HepG2 (cell line): ENCODE measurements at regions not wholly inside any gene's neighbourhood (a gene's known extent, or its start where the extent isn't known, plus 50 kb on each side); places are given as distances from the start of the nearest gene placed in this dataset.

Experiments used
- CBX2 ChIP-seq, 2 experiments: fragments of 200-600 bp in 1 of 2; sonication (generic); formaldehyde crosslinking in 1 of 2; IDR thresholded peaks; 2 replicates each; pipeline versions ENCODE4 v1.7.0 to v1.8.1; 2018 to 2022; ENCODE audit warnings: low read depth in 2 of 2, low read length in 1 of 2, mild to moderate bottlenecking in 1 of 2, missing genetic modification reagents in 1 of 2
- GABPA ChIP-seq, 2 experiments: IDR thresholded peaks; 2 replicates each; pipeline ENCODE4 v1.6.1; 2011 to 2016; ENCODE audit warnings: low read depth in 2 of 2, low read length in 1 of 2, missing biosample characterization in 1 of 2, missing genetic modification characterization in 1 of 2
- MYNN ChIP-seq: sonication (generic); formaldehyde crosslinking; IDR thresholded peaks from 2 replicates; pipeline ENCODE4 v1.4.0; 2020; ENCODE audit warnings: mild to moderate bottlenecking, low read depth, missing genetic modification reagents
- NCOA2 ChIP-seq: sonication (generic); formaldehyde crosslinking; IDR thresholded peaks from 2 replicates; pipeline ENCODE4 v1.8.0; 2022; ENCODE audit warnings: inconsistent platforms
- RNF2 ChIP-seq: fragments of 450-650 bp; conservative IDR thresholded peaks from 2 replicates; pipeline ENCODE4 v1.6.1; 2016; ENCODE audit warnings: low read depth
- ZFX ChIP-seq: sonication (generic); formaldehyde crosslinking; IDR thresholded peaks from 2 replicates; pipeline ENCODE4 v1.4.0; 2020; ENCODE audit warnings: mild to moderate bottlenecking, low read depth, missing genetic modification reagents, moderate library complexity
- ZNF570 ChIP-seq: sonication (generic); formaldehyde crosslinking; IDR thresholded peaks from 2 replicates; pipeline ENCODE4 v1.4.0; 2020; ENCODE audit warnings: mild to moderate bottlenecking, missing genetic modification reagents, borderline replicate concordance
- TF ChIP-seq, protein P1 (sequence below): IDR thresholded peaks from 2 replicates; pipeline ENCODE4 v1.6.1; 2016
- TF ChIP-seq, protein P2 (sequence below): sonication (generic); formaldehyde crosslinking; IDR thresholded peaks from 2 replicates; pipeline ENCODE4 v1.5.0; 2020; ENCODE audit warnings: mild to moderate bottlenecking, missing genetic modification reagents, moderate library complexity

DNA sequence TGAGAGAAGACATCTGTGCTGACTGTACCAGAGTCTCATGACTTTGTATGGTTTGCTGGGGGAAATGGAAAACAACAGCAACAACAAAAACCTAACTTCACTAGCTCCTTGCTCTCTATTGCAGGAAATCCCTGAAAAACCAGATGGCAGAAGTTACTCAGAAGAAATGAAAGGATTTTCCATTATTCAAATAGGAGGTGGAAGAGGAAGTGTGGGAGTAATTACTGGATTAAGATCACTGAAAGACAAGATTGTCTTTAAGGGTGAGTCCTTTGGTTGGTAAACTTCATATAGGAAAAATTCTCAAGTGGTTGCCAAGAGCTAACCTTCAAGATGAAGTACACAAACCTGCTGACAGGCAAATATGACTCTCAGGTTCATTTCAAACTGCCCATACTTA lies 391.9 kb upstream of the ATP2B1 start:
- TF ChIP-seq NCOA2 (no peak), GABPA (IDR thresholded peaks at IDR 0.05; ENCODE audit: low read depth, low read length) (no peak), GABPA (CRISPR knock-in tag; IDR thresholded peaks at IDR 0.05; ENCODE audit: low read depth) (no peak), ZNF570 (CRISPR knock-in tag) (no peak), CBX2 (IDR thresholded peaks at IDR 0.05; ENCODE audit: low read depth, low read length) (no peak), CBX2 (CRISPR knock-in tag; IDR thresholded peaks at IDR 0.05; ENCODE audit: low read depth) (no peak), RNF2 (no peak), ZFX (CRISPR knock-in tag) (no peak), MYNN (CRISPR knock-in tag) (no peak)
- TF ChIP-seq, protein P1, sequence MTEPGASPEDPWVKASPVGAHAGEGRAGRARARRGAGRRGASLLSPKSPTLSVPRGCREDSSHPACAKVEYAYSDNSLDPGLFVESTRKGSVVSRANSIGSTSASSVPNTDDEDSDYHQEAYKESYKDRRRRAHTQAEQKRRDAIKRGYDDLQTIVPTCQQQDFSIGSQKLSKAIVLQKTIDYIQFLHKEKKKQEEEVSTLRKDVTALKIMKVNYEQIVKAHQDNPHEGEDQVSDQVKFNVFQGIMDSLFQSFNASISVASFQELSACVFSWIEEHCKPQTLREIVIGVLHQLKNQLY: no peak
- TF ChIP-seq, protein P2, sequence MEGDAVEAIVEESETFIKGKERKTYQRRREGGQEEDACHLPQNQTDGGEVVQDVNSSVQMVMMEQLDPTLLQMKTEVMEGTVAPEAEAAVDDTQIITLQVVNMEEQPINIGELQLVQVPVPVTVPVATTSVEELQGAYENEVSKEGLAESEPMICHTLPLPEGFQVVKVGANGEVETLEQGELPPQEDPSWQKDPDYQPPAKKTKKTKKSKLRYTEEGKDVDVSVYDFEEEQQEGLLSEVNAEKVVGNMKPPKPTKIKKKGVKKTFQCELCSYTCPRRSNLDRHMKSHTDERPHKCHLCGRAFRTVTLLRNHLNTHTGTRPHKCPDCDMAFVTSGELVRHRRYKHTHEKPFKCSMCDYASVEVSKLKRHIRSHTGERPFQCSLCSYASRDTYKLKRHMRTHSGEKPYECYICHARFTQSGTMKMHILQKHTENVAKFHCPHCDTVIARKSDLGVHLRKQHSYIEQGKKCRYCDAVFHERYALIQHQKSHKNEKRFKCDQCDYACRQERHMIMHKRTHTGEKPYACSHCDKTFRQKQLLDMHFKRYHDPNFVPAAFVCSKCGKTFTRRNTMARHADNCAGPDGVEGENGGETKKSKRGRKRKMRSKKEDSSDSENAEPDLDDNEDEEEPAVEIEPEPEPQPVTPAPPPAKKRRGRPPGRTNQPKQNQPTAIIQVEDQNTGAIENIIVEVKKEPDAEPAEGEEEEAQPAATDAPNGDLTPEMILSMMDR (CRISPR knock-in tag): no peak
